Stimulated activated CD4-positive, alpha-beta T cell treated with anti-CD3 and anti-CD28 coated beads, TNF-alpha, amount 100 ng/mL, for 1 hour (primary cell): ENCODE measurements at regions not wholly inside any gene's neighbourhood (a gene's known extent, or its start where the extent isn't known, plus 50 kb on each side); places are given as distances from the start of the nearest gene placed in this dataset.

Source experiments
- DNase-seq, 3 donors: peaks; one replicate each; pipeline ENCODE4 v3.0.0-alpha.2; 2020; ENCODE audit warnings: low read depth in 3 of 3, low spot score in 1 of 3

- DNase-seq: no peak
These were observed 75.0 kb upstream of the RAD23B start for GRCh38 chr9:107208121-107208520.

DNA sequence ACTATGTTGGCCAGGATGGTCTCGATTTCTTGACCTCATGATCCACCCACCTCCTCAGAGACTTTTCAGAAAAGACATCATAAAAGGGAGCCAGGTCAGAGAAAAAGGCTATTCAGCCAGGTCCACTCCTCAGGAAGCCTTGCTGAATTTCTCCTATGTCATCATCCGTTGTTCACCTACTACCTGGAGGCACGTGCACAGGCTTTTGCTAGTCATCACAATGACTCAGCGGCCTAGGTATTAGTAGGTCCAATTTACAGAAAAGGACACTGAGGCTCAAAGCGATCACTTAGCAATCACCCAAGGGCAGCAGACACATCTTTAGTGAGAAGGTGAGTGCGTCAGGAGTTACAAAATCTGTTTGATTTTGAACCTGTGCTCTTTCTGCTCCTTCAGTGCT is 72.3 kb upstream of the RAD23B start:
- DNase-seq: no peak

DNA sequence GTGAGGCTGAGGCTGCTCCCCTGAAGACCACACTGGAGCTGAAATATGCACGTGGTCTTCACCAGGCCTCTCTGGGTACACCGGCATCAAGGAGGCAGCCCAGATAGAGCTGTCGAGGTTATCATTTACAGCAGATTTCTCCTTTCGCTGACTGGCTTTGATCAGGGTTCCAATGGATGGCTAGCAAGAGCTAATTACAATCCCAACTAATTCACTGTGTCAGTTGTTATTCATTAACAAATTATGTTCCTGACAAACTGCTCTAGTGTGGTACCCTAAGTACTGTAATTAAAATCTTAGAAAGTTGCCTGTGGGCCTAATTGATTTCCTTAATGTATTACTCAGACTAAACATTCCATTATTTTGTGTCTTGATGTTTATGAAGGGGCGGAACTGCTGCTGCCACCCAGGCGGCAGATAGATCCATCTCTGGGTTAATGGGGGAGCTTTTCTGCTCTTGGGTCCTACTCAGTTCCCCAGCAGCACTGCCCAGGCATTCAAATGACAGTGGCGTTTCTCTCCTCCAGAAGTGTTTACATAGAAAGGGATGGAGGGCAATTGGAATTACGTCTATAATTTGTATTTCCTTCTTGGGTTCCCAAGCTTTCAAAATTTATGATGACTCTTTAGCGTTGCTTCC is 71.7 kb upstream of the RAD23B start:
- DNase-seq: no peak

DNA sequence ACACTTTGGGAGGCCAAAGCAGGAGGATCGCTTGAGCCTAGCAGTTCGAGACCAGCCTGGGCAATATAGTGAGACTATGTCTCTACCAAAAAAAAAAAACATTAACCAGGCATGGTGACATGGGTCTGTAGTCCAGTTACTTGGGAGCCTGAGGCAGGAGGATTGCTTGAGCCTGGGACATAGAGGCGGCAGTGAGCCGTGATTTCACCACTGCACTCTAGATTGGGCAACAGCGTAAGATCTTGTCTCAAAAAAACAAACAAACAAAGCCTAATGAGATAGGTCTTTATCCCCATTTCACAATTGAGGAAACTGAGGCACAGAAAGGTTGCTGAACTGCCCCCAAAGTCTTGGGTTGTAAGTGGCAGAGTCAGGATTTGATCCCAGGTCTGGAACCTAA is 70.5 kb upstream of the RAD23B start:
- no peak for DNase-seq

GRCh38 chr9:107213080-107213479 is 70.0 kb upstream of the RAD23B start:
- no peak for DNase-seq

DNA sequence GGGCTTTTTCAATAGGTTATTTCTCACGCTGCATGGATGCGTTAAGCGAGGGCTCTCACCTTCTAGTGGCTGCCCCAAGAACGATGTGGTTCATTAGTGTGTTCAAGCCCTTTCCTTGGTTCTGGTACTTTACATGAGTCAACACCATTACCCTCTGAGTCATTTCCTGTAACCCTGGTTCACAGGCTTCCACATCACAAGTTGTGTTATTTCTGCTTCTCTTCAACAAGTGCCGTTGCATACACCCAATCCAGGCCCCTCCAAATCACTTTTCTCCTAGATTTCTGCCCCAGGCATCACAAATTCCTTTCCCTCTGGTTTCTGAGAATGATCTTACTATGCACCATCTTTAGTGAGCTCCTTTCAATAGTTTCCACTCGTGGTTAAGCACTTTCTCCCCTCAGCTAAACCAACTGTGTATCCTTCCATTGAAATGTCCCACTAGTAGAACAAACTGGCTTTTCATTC is 69.5 kb upstream of the RAD23B start:
- DNase-seq: peak in 1 of 3 donors; percentile 0

GRCh38 chr9:107214381-107214780 is 68.7 kb upstream of the RAD23B start:
- DNase-seq: no peak

DNA sequence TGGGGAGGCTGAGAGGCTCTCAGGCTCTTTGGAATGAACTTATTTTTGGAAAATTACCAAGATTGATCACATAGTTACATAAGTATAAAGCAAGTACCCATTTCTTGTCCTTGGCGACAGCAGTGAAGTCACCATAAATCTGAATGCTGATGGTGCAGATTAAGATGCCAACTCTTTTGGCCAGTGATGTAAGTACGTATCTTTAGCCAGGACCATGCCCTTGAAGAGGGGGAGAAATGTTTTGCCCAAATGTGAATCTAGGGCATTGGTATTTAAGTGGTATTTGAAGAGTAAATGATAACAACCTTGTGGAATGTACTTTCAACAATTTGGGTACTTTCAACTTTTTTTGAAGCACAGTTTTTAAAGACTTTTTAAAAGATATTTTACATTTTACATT is 68.2 kb upstream of the RAD23B start:
- DNase-seq: no peak

- no peak for DNase-seq
These were observed 67.7 kb upstream of the RAD23B start for GRCh38 chr9:107215381-107215780.

DNA sequence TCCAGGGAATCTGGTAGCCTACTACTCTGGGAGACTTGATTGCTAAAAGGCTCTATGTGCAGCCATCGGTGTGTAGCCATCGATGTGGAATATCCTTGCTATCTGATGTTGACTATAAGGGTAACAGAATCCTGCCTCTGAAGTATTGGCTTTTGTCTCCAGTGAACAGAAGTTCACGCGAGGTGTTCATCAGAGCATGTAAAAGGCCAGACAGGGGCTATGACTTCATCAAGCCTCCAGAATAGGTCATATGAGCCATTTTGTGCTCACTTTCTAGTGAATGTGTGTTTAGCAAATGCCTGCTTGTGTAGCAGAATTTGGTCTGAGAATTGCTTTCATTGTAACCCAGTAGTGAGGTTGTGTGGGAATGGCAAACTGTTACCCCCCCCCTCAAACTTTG is 66.8 kb upstream of the RAD23B start:
- no peak for DNase-seq

GRCh38 chr9:107218829-107219485 is 64.1 kb upstream of the RAD23B start:
- no peak for DNase-seq

DNA sequence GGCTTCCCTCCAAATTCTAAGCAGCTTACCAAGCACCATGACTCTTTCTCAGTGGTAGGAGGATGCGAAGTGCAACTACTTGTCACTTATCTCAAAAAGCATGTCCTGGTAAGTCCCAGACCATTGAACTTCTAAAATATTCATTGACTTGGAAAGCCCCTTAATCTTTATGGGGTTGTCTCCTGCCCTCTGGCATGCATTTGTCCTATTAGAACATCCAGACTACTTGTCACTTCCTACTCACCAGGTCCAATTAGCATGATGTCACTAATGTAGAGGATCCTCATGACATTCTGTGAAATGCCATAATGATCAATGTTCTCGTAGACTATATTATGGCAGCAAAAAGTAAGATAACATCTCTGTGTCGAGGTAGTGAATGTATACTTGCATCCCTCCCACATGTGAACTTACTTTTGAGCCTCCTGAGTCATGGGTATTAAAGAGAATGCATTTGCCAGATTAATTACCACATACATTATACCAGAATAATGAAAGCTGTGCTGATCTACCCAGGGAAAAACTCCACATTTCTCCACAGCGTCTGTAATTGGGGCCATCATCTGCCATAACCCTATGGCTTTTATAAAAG is 63.5 kb upstream of the RAD23B start:
- DNase-seq: no peak

DNA sequence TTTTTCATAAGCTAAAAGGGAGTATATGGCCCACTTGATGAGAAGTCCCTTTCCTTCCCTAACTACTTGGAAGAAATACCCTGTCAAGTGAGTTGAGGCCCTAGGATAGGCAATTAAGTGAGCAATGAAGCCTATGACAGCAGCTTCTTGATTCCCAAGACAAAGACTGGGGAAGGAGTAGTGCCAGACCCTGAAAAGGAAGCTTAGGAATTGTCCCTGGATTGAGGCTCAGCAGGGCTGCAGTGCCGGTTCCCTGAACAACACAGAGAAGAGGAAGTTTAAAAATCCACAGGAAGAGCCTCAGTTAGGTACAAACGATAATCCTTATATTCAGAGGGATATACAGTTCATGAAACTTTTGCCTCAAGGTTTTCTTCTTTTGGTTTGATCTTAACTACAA is 61.8 kb upstream of the RAD23B start:
- DNase-seq: no peak

GRCh38 chr9:107222020-107222522 is 61.0 kb upstream of the RAD23B start:
- no peak for DNase-seq

DNA sequence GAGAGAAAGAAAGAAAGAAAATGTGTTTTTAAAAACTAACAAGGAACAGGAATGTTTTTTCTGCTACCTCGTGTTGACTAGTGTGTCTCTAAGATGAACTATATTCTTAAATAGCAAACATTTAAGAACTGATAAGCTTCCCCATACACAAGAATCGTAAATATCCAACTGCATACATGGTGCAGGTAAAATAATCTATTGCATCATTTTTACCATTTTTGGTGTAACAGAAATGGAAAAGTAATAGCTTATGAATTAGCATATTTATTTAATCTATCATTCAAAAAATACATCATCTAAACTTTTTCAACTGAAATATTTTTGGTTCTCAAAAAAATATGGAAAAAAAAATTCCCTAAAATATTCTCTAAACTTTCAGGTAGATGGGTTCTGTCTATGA is 59.7 kb upstream of the RAD23B start:
- DNase-seq: no peak

DNA sequence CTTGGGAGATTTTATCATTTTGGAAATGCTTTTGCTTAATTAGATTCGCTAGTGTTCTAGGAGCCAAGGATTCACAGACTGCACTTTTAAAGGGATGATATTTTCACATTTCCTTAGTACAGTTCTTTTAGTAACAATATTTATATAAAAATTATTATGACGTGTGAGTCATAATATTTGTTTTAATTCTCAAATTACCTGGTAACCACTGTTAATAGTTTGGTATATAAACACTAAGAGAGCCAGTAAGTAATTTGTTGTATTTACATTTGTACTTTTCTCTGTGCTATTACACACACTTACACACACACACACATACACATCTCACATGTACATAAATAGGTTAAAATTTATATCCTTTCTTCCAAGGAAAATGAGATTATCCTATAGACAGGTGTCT is 58.8 kb upstream of the RAD23B start:
- DNase-seq: no peak

- DNase-seq: no peak
These were observed 56.7 kb upstream of the RAD23B start for GRCh38 chr9:107226421-107226820.

GRCh38 chr9:107227774-107228173 is 55.3 kb upstream of the RAD23B start:
- no peak for DNase-seq

GRCh38 chr9:107228496-107229039 is 54.5 kb upstream of the RAD23B start:
- no peak for DNase-seq

DNA sequence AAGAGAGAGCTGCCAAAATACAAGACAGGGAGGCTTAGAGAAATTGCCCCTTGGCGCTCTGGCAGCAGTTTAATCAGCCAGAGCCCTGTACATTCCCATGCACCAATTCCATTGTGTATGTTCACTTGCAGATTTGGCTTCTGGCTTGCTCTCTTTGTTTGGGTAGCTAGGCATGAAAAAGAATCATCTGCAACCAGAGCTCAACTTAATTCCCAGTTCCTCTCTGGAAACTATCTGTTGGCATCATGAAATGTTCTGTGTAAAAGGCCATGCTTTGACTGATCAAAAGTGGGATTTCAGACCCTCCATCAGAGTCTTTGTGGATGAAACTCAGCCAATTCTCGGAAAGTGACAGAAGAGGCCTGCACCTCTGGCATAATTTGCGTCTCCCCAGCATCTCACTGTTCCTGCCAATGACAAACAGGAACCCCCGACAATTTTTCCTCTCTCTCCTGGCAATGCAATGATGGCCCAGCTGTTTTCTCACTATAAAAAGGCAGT is 53.8 kb upstream of the RAD23B start:
- no peak for DNase-seq
